IMR-90 (cell line): ENCODE measurements at regions not wholly inside any gene's neighbourhood (a gene's known extent, or its start where the extent isn't known, plus 50 kb on each side); places are given as distances from the start of the nearest gene placed in this dataset.
"Not testable (repeated sequence)": the region's sequence is repeated elsewhere in the genome, so short reads cannot be mapped to it uniquely, and the experiment has no call there.

Experiments used
- ATAC-seq: fragments of 200-7000 bp; cut with Tn5 transposase; 2 replicates; pipeline ENCODE4 v1.9.1; 2020; ENCODE audit warnings: low read depth, mild to moderate bottlenecking, moderate library complexity
- BruUV-seq: library from RNA; stranded (reverse); fragments of 400-500 nt; replicated peaks from 2 replicates; lab custom pipeline; 2021; lab: Mats Ljungman, UMichigan
- CTCF ChIA-PET: fragments of 300-600 bp; formaldehyde crosslinking; extraction: SDS; loops from one replicate; lab custom pipeline; 2021; ENCODE audit warnings: antibody characterized with exemption; lab: Yijun Ruan, JAX
- POLR2A ChIA-PET: fragments of 300-600 bp; sonication (Branson Sonifier 250); formaldehyde crosslinking; loops from one replicate; lab custom pipeline; 2022; ENCODE audit warnings: antibody characterized with exemption; ENCODE audit not compliant: unreplicated experiment; lab: Charles Lee
- DNase-seq: peaks from one replicate; pipeline ENCODE4 v3.0.0; 2013
- H2AFZ ChIP-seq: replicated peaks from 2 replicates; pipeline ENCODE3; 2013; ENCODE audit warnings: low read length, mild to moderate bottlenecking; ENCODE audit not compliant: poor library complexity
- H2AK5ac ChIP-seq: 2 replicates; pipeline ENCODE4 v1.6.1; 2013; ENCODE audit warnings: low read depth, low read length, inconsistent platforms
- H2AK9ac ChIP-seq: replicated peaks from 2 replicates; pipeline ENCODE3; 2013; ENCODE audit warnings: mild to moderate bottlenecking, low read depth, low read length, moderate library complexity; ENCODE audit not compliant: poor library complexity
- H2BK120ac ChIP-seq: 2 replicates; pipeline ENCODE4 v1.6.1; 2013; ENCODE audit warnings: low read depth, low read length, inconsistent platforms
- H2BK15ac ChIP-seq: 3 replicates; pipeline ENCODE4 v1.6.1; 2013; ENCODE audit warnings: low read depth, low read length, inconsistent platforms
- H2BK20ac ChIP-seq: 2 replicates; pipeline ENCODE4 v1.6.1; 2013; ENCODE audit warnings: low read depth, mild to moderate bottlenecking, inconsistent platforms, low read length, moderate library complexity
- H2BK5ac ChIP-seq: 2 replicates; pipeline ENCODE4 v1.6.1; 2013; ENCODE audit warnings: mild to moderate bottlenecking, low read depth, low read length, inconsistent platforms; ENCODE audit not compliant: poor library complexity, severe bottlenecking
- H3K14ac ChIP-seq: replicated peaks from 2 replicates; pipeline ENCODE4 v1.6.1; 2013; ENCODE audit warnings: low read depth, low read length, inconsistent platforms
- H3K18ac ChIP-seq: 2 replicates; pipeline ENCODE4 v1.6.1; 2013; ENCODE audit warnings: low read depth, low read length, control low read depth
- H3K23ac ChIP-seq: 2 replicates; pipeline ENCODE4 v1.6.1; 2013; ENCODE audit warnings: low read depth, low read length, inconsistent platforms
- H3K27ac ChIP-seq: 2 replicates; pipeline ENCODE4 v1.5.1; 2013; ENCODE audit warnings: mild to moderate bottlenecking, control low read depth, low read length; ENCODE audit not compliant: insufficient read depth
- H3K27me3 ChIP-seq: 2 replicates; pipeline ENCODE4 v1.6.1; 2013; ENCODE audit warnings: low read length; ENCODE audit not compliant: control insufficient read depth, insufficient read depth
- H3K36me3 ChIP-seq: 2 replicates; pipeline ENCODE4 v1.6.1; 2013; ENCODE audit warnings: low read length, mixed read lengths; ENCODE audit not compliant: control insufficient read depth, insufficient read depth
- H3K4ac ChIP-seq: 2 replicates; pipeline ENCODE4 v1.6.1; 2013; ENCODE audit warnings: low read depth, low read length, inconsistent platforms
- H3K4me1 ChIP-seq: 2 replicates; pipeline ENCODE4 v1.6.1; 2013; ENCODE audit warnings: low read length, mixed read lengths; ENCODE audit not compliant: control insufficient read depth, insufficient read depth
- H3K4me2 ChIP-seq: 2 replicates; pipeline ENCODE4 v1.6.1; 2013; ENCODE audit warnings: low read depth, mild to moderate bottlenecking, control low read depth, low read length, moderate library complexity
- H3K4me3 ChIP-seq: 2 replicates; pipeline ENCODE4 v1.5.1; 2013; ENCODE audit warnings: low read depth, mild to moderate bottlenecking, control low read depth, low read length, moderate library complexity; ENCODE audit not compliant: insufficient read depth
- H3K56ac ChIP-seq: 2 replicates; pipeline ENCODE4 v1.6.1; 2013; ENCODE audit warnings: low read length, inconsistent platforms; ENCODE audit not compliant: insufficient read depth; ENCODE audit errors: extremely low read depth
- H3K79me1 ChIP-seq, 2 experiments: 2 replicates each; pipeline ENCODE4 v1.6.1; 2013; ENCODE audit warnings: low read length in 2 of 2, inconsistent platforms in 1 of 2, low read depth in 1 of 2
- H3K9ac ChIP-seq: 2 replicates; pipeline ENCODE4 v1.6.1; 2013; ENCODE audit warnings: low read depth, low read length, control low read depth
- H3K9me1 ChIP-seq: 2 replicates; pipeline ENCODE4 v1.6.1; 2013; ENCODE audit warnings: low read length, inconsistent platforms; ENCODE audit not compliant: insufficient read depth
- H3K9me3 ChIP-seq: 2 replicates; pipeline ENCODE4 v1.6.1; 2013; ENCODE audit warnings: low read length; ENCODE audit not compliant: control insufficient read depth, insufficient read depth
- H4K20me1 ChIP-seq: 2 replicates; pipeline ENCODE4 v1.6.1; 2013; ENCODE audit warnings: low read length, inconsistent platforms; ENCODE audit not compliant: insufficient read depth
- H4K5ac ChIP-seq: 2 replicates; pipeline ENCODE4 v1.6.1; 2013; ENCODE audit warnings: mild to moderate bottlenecking, low read depth, low read length, control low read depth
- H4K8ac ChIP-seq, 2 experiments: 2 replicates each; pipeline ENCODE4 v1.6.1; 2013; ENCODE audit warnings: low read depth in 2 of 2, low read length in 2 of 2, control low read depth in 1 of 2, inconsistent platforms in 1 of 2
- H4K91ac ChIP-seq: 2 replicates; pipeline ENCODE4 v1.6.1; 2013; ENCODE audit warnings: low read depth, low read length, inconsistent platforms; ENCODE audit not compliant: insufficient read depth
- WGBS, 2 experiments: methylation state at CpG; one replicate each; pipeline versions ENCODE4 v1.1.5 to v1.1.7; 2013; ENCODE audit warnings: missing lambda C conversion rate in 2 of 2; ENCODE audit not compliant: insufficient read length in 1 of 2; ENCODE audit errors: extremely low coverage in 2 of 2; 5-methylcytosine and 5-hydroxymethylcytosine counted together
- dilution Hi-C: fragments of 300-500 bp; cut with HindIII; formaldehyde crosslinking; loops from one replicate; pipeline ENCODE4 v1.14.3; 2018; ENCODE audit warnings: low sequenced_read_pairs; ENCODE audit not compliant: unreplicated experiment
- in situ Hi-C: fragments of 300-500 bp; cut with MboI; formaldehyde crosslinking; loops from 3 replicates; pipeline ENCODE4 v1.14.3; 2019; ENCODE audit warnings: low sequenced_read_pairs, inconsistent platforms, mixed read lengths
- intact Hi-C: fragments of 100-400 bp; cut with micrococcal nuclease; formaldehyde crosslinking; loops from 2 replicates; pipeline ENCODE4 v1.10.0; 2022

GRCh38 chr1:143855867-143856266, 115.9 kb downstream of the FAM72C start:
- H3K36me3 ChIP-seq, H2BK5ac ChIP-seq, H3K56ac ChIP-seq, POLR2A ChIA-PET, H3K4ac ChIP-seq, DNase-seq, CTCF ChIA-PET, H4K8ac ChIP-seq, intact Hi-C loops, H4K20me1 ChIP-seq, in situ Hi-C loops, H2BK15ac ChIP-seq, dilution Hi-C loops, ATAC-seq, H3K9me3 ChIP-seq, H3K4me2 ChIP-seq, H4K91ac ChIP-seq, H3K23ac ChIP-seq, H3K4me1 ChIP-seq, BruUV-seq, H3K4me3 ChIP-seq, H3K79me1 ChIP-seq, H4K5ac ChIP-seq, H3K18ac ChIP-seq, H3K27ac ChIP-seq, H3K9ac ChIP-seq, H2AFZ ChIP-seq, H2BK20ac ChIP-seq, H2AK5ac ChIP-seq, H3K9me1 ChIP-seq, H3K14ac ChIP-seq, H3K27me3 ChIP-seq, H2BK120ac ChIP-seq, H2AK9ac ChIP-seq: not testable (repeated sequence)
- WGBS, 2 experiments, result no CpG with 5 or more reads among the region's 1 CpG

- H4K20me1 ChIP-seq, H3K4ac ChIP-seq, H2AFZ ChIP-seq, H3K9me3 ChIP-seq, H3K9ac ChIP-seq, DNase-seq, H2AK9ac ChIP-seq, H4K91ac ChIP-seq, in situ Hi-C loops, H3K4me2 ChIP-seq, H3K14ac ChIP-seq, H4K5ac ChIP-seq, intact Hi-C loops, H4K8ac ChIP-seq, H3K27ac ChIP-seq, H3K4me1 ChIP-seq, CTCF ChIA-PET, BruUV-seq, dilution Hi-C loops, H2BK15ac ChIP-seq, H2AK5ac ChIP-seq, H3K23ac ChIP-seq, H3K56ac ChIP-seq, H3K9me1 ChIP-seq, H3K36me3 ChIP-seq, H3K79me1 ChIP-seq, H3K18ac ChIP-seq, H3K4me3 ChIP-seq, H2BK5ac ChIP-seq, H3K27me3 ChIP-seq, POLR2A ChIA-PET, H2BK20ac ChIP-seq, ATAC-seq, H2BK120ac ChIP-seq: not testable (repeated sequence)
- no CpG with 5 or more reads among the region's 2 CpGs for WGBS, 2 experiments
Measured at GRCh38 chr1:143854069-143854468, 117.7 kb downstream of the FAM72C start.
